HG03469 (cell line): ENCODE measurements at regions not wholly inside any gene's neighbourhood (a gene's known extent, or its start where the extent isn't known, plus 50 kb on each side); places are given as distances from the start of the nearest gene placed in this dataset.
"Not testable (repeated sequence)": the region's sequence is repeated elsewhere in the genome, so short reads cannot be mapped to it uniquely, and the experiment has no call there.

Experiments
- ATAC-seq: cut with Tn5 transposase; IDR thresholded peaks from one replicate; pipeline ENCODE4 v1.9.1; 2021; ENCODE audit warnings: mild to moderate bottlenecking, moderate library complexity, moderate number of reproducible peaks; ENCODE audit not compliant: unreplicated experiment

GRCh38 chr2:129912066-129912820, 67.2 kb upstream of the RAB6C start:
- ATAC-seq, result no peak

GRCh38 chr2:129912871-129913694, 66.4 kb upstream of the RAB6C start:
- no peak for ATAC-seq

- ATAC-seq, result no peak
Measured at GRCh38 chr2:129913695-129914495, 65.6 kb upstream of the RAB6C start.

GRCh38 chr2:129914538-129915302, 64.7 kb upstream of the RAB6C start:
- no peak for ATAC-seq

- ATAC-seq, result no peak
Measured at GRCh38 chr2:129915303-129915840, 64.1 kb upstream of the RAB6C start.

GRCh38 chr2:129918604-129919003, 60.9 kb upstream of the RAB6C start:
- ATAC-seq, result no peak

GRCh38 chr2:129922571-129923264, 56.7 kb upstream of the RAB6C start:
- ATAC-seq, result no peak

- no peak for ATAC-seq
Measured at GRCh38 chr2:129923265-129924091, 56.0 kb upstream of the RAB6C start.

- ATAC-seq, result not testable (repeated sequence)
Measured at GRCh38 chr2:129924115-129924514, 55.4 kb upstream of the RAB6C start.

GRCh38 chr2:129925381-129925780, 54.1 kb upstream of the RAB6C start:
- ATAC-seq, result no peak

- no peak for ATAC-seq
Measured at GRCh38 chr2:129927696-129928095, 51.8 kb upstream of the RAB6C start.

- no peak for ATAC-seq
Measured at GRCh38 chr2:129929321-129930290, 49.9 kb upstream of the RAB6C start.
